Ishikawa (cell line): ENCODE measurements at regions not wholly inside any gene's neighbourhood (a gene's known extent, or its start where the extent isn't known, plus 50 kb on each side); places are given as distances from the start of the nearest gene placed in this dataset.

ENCODE experiments used
- CEBPB ChIP-seq: IDR thresholded peaks from 2 replicates; pipeline ENCODE4 v1.6.1; 2012
- CREB1 ChIP-seq: IDR thresholded peaks from 2 replicates; pipeline ENCODE4 v1.6.1; 2012; ENCODE audit warnings: low read depth
- EGR1 ChIP-seq: IDR thresholded peaks from 2 replicates; pipeline ENCODE4 v1.6.1; 2012
- EP300 ChIP-seq: IDR thresholded peaks from 2 replicates; pipeline ENCODE4 v1.6.1; 2012; ENCODE audit warnings: borderline replicate concordance
- FOXM1 ChIP-seq: IDR thresholded peaks from 2 replicates; pipeline ENCODE4 v1.6.1; 2012; ENCODE audit warnings: low read depth, borderline replicate concordance
- NFIC ChIP-seq: IDR thresholded peaks from 2 replicates; pipeline ENCODE4 v1.6.1; 2012
- RAD21 ChIP-seq: IDR thresholded peaks from 2 replicates; pipeline ENCODE4 v1.6.1; 2012; ENCODE audit warnings: low read depth
- TAF1 ChIP-seq: IDR thresholded peaks from 2 replicates; pipeline ENCODE4 v1.6.1; 2012; ENCODE audit warnings: low read depth, mild to moderate bottlenecking
- TCF12 ChIP-seq: IDR thresholded peaks from 2 replicates; pipeline ENCODE4 v1.6.1; 2012; ENCODE audit warnings: low read depth
- TEAD4 ChIP-seq: IDR thresholded peaks from 2 replicates; pipeline ENCODE4 v1.6.1; 2012
- YY1 ChIP-seq: IDR thresholded peaks from 2 replicates; pipeline ENCODE4 v1.6.1; 2012; ENCODE audit warnings: low read depth
- ZBTB7A ChIP-seq: IDR thresholded peaks from 2 replicates; pipeline ENCODE4 v1.6.1; 2012; ENCODE audit warnings: low read depth
- TF ChIP-seq, protein P1 (sequence below): IDR thresholded peaks from 2 replicates; pipeline ENCODE4 v1.6.1; 2012
- TF ChIP-seq, protein P2 (sequence below): IDR thresholded peaks from 2 replicates; pipeline ENCODE4 v1.6.1; 2012; ENCODE audit warnings: low read depth, mild to moderate bottlenecking
- TF ChIP-seq, protein P3 (sequence below): IDR thresholded peaks from 2 replicates; pipeline ENCODE4 v1.6.1; 2012

GRCh38 chr2:6723865-6724604 lies 141.7 kb downstream of the CMPK2 start:
- TF ChIP-seq EP300 (no peak), TEAD4 (no peak), CEBPB (no peak), CREB1 (no peak), TAF1 (no peak), TCF12 (no peak), ZBTB7A (no peak), FOXM1 (no peak), YY1 (no peak), EGR1 (no peak), RAD21 (no peak), NFIC (no peak)
- TF ChIP-seq, protein P1, sequence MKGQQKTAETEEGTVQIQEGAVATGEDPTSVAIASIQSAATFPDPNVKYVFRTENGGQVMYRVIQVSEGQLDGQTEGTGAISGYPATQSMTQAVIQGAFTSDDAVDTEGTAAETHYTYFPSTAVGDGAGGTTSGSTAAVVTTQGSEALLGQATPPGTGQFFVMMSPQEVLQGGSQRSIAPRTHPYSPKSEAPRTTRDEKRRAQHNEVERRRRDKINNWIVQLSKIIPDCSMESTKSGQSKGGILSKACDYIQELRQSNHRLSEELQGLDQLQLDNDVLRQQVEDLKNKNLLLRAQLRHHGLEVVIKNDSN = no peak
- TF ChIP-seq, protein P2, sequence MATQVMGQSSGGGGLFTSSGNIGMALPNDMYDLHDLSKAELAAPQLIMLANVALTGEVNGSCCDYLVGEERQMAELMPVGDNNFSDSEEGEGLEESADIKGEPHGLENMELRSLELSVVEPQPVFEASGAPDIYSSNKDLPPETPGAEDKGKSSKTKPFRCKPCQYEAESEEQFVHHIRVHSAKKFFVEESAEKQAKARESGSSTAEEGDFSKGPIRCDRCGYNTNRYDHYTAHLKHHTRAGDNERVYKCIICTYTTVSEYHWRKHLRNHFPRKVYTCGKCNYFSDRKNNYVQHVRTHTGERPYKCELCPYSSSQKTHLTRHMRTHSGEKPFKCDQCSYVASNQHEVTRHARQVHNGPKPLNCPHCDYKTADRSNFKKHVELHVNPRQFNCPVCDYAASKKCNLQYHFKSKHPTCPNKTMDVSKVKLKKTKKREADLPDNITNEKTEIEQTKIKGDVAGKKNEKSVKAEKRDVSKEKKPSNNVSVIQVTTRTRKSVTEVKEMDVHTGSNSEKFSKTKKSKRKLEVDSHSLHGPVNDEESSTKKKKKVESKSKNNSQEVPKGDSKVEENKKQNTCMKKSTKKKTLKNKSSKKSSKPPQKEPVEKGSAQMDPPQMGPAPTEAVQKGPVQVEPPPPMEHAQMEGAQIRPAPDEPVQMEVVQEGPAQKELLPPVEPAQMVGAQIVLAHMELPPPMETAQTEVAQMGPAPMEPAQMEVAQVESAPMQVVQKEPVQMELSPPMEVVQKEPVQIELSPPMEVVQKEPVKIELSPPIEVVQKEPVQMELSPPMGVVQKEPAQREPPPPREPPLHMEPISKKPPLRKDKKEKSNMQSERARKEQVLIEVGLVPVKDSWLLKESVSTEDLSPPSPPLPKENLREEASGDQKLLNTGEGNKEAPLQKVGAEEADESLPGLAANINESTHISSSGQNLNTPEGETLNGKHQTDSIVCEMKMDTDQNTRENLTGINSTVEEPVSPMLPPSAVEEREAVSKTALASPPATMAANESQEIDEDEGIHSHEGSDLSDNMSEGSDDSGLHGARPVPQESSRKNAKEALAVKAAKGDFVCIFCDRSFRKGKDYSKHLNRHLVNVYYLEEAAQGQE = no peak
- TF ChIP-seq, protein P3, sequence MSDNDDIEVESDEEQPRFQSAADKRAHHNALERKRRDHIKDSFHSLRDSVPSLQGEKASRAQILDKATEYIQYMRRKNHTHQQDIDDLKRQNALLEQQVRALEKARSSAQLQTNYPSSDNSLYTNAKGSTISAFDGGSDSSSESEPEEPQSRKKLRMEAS = no peak

- TF ChIP-seq TEAD4 = no peak
Observed at GRCh38 chr2:6724605-6725140, 141.0 kb downstream of the CMPK2 start.

GRCh38 chr2:6728156-6728555 lies 137.6 kb downstream of the CMPK2 start:
- TF ChIP-seq TCF12 (no peak), NFIC (no peak)

GRCh38 chr2:6730003-6730402 lies 135.7 kb downstream of the CMPK2 start:
- TF ChIP-seq TAF1 (no peak), EP300 (no peak), CEBPB (no peak), TEAD4 (no peak), TCF12 (no peak)

- TF ChIP-seq CREB1 (no peak), YY1 (no peak), TCF12 (no peak), NFIC (no peak), EGR1 (no peak), ZBTB7A (no peak), CEBPB (no peak), TEAD4 (no peak), TAF1 (no peak), FOXM1 (no peak), EP300 (no peak)
- TF ChIP-seq, protein P3 = no peak
- TF ChIP-seq, protein P1 = no peak
- TF ChIP-seq, protein P2 = no peak
Observed at GRCh38 chr2:6730649-6731532, 134.8 kb downstream of the CMPK2 start.

DNA sequence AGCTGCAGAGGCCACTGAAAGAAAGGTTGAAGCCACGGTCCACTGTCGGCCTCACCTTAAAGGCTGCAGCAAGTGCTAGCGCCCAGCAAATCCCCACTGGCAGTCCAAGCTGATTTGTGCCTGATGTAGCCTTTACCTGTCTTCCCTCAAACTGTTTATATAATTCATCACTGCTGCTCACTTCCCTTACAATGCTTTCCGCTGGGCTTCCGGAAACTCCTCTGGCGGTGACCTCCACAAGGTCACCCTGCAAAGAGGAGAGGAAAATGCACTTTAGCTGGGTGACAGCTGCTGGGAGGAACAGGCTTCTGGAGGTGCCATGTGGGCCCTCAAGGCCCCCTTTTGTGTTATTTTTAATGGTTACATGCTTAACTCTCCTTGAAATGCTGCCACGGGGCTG lies 126.2 kb downstream of the CMPK2 start:
- TF ChIP-seq, protein P3 = no peak
- TF ChIP-seq, protein P1 = no peak
- TF ChIP-seq EGR1 (no peak), EP300 (no peak), TEAD4 (no peak), FOXM1 (no peak), TCF12 (no peak), RAD21 (no peak), ZBTB7A (no peak), YY1 (no peak), CREB1 (no peak), CEBPB (no peak), NFIC (no peak), TAF1 (no peak)
- TF ChIP-seq, protein P2 = no peak
